B cell (primary cell): ENCODE measurements at regions not wholly inside any gene's neighbourhood (a gene's known extent, or its start where the extent isn't known, plus 50 kb on each side); places are given as distances from the start of the nearest gene placed in this dataset.

Source experiments
- ATAC-seq: fragments of 200-7000 bp; cut with Tn5 transposase; one replicate; pipeline ENCODE4 v1.10.0; 2021; ENCODE audit warnings: low read depth, mild to moderate bottlenecking, moderate number of reproducible peaks, moderate library complexity
- CTCF ChIA-PET: fragments of 350-600 bp; sonication (Branson Sonifier 250); formaldehyde crosslinking; loops from one replicate; lab custom pipeline; 2021; ENCODE audit warnings: antibody characterized with exemption, inconsistent platforms; lab: Charles Lee
- POLR2A ChIA-PET: fragments of 350-600 bp; sonication (Branson Sonifier 250); formaldehyde crosslinking; loops from one replicate; lab custom pipeline; 2021; ENCODE audit warnings: antibody characterized with exemption; lab: Charles Lee
- DNase-seq: peaks from one replicate; pipeline ENCODE4 v3.0.0; 2013
- H2AFZ ChIP-seq: 2 replicates; pipeline ENCODE4 v1.6.1; 2012; ENCODE audit warnings: mild to moderate bottlenecking, low read depth, low read length; ENCODE audit not compliant: insufficient read depth, poor library complexity, severe bottlenecking
- H3K27ac ChIP-seq, 2 donors: 1 replicate in 1 of 2; 2 replicates in 1 of 2; pipeline ENCODE4 v1.5.1; 2012 to 2013; ENCODE audit warnings: low read length in 2 of 2, mild to moderate bottlenecking in 2 of 2, moderate library complexity in 1 of 2
- H3K27me3 ChIP-seq, 4 experiments: fragments of 200-600 bp in 1 of 4; sonication (generic) in 1 of 4; replicated peaks in 1 of 4; 1 replicate in 2 of 4; 2 replicates in 2 of 4; pipeline versions ENCODE4 v1.6.1 to v1.7.0; 2013 to 2016; ENCODE audit warnings: low read length in 3 of 4, mild to moderate bottlenecking in 2 of 4, mixed read lengths in 1 of 4, moderate library complexity in 1 of 4; ENCODE audit not compliant: insufficient read depth in 4 of 4, control insufficient read depth in 3 of 4; ENCODE audit errors: control extremely low read depth in 1 of 4
- H3K36me3 ChIP-seq, 2 experiments: replicated peaks in 1 of 2; 1 replicate in 1 of 2; 2 replicates in 1 of 2; pipeline versions ENCODE4 v1.6.1 to v1.7.1; 2013; ENCODE audit warnings: low read length in 1 of 2; ENCODE audit not compliant: insufficient read depth in 2 of 2, control insufficient read depth in 1 of 2; ENCODE audit errors: control extremely low read depth in 1 of 2, extremely low read depth in 1 of 2
- H3K4me1 ChIP-seq, 2 donors: fragments of 200-600 bp in 1 of 2; sonication (generic) in 1 of 2; 1 replicate in 1 of 2; 2 replicates in 1 of 2; pipeline versions ENCODE4 v1.5.1 to v1.6.1; 2013 to 2017; ENCODE audit warnings: low read length in 2 of 2; ENCODE audit not compliant: control insufficient read depth in 2 of 2, insufficient read depth in 2 of 2
- H3K4me2 ChIP-seq: replicated peaks from 2 replicates; pipeline ENCODE3; 2012; ENCODE audit warnings: mild to moderate bottlenecking, low read depth, low read length; ENCODE audit not compliant: poor library complexity, severe bottlenecking
- H3K4me3 ChIP-seq, 5 experiments: fragments of 200-600 bp in 1 of 5; sonication (generic) in 1 of 5; 1 replicate in 3 of 5; 2 replicates in 2 of 5; pipeline versions ENCODE4 v1.5.1 to v1.7.0; 2011 to 2016; ENCODE audit warnings: low read length in 4 of 5, mild to moderate bottlenecking in 4 of 5, low read depth in 2 of 5, control low read depth in 1 of 5, moderate library complexity in 1 of 5; ENCODE audit not compliant: insufficient read depth in 1 of 5; ENCODE audit errors: control extremely low read depth in 1 of 5, extremely low read depth in 1 of 5
- H3K79me2 ChIP-seq: fragments of 200-600 bp; sonication (generic); one replicate; pipeline ENCODE4 v1.6.0; 2016; ENCODE audit warnings: low read length; ENCODE audit not compliant: control insufficient read depth, insufficient read depth
- H3K9ac ChIP-seq: fragments of 200-600 bp; sonication (generic); 2 replicates; pipeline ENCODE4 v1.6.1; 2017; ENCODE audit warnings: mild to moderate bottlenecking, low read length, moderate library complexity
- H3K9me3 ChIP-seq, 3 donors: one replicate each; pipeline versions ENCODE4 v1.6.1 to v1.7.1; 2013; ENCODE audit warnings: low read length in 2 of 3; ENCODE audit not compliant: control insufficient read depth in 2 of 3, insufficient read depth in 1 of 3; ENCODE audit errors: control extremely low read depth in 1 of 3
- H4K20me1 ChIP-seq: 2 replicates; pipeline ENCODE4 v1.6.0; 2012; ENCODE audit warnings: mild to moderate bottlenecking, low read length; ENCODE audit not compliant: insufficient read depth, control insufficient read depth, poor library complexity, severe bottlenecking
- H3K27ac Mint-ChIP-seq: one replicate; pipeline ENCODE4 v1.8.0; 2021; ENCODE audit warnings: mixed read lengths
- H3K27me3 Mint-ChIP-seq: one replicate; pipeline ENCODE4 v1.8.0; 2021; ENCODE audit warnings: mixed read lengths
- H3K4me1 Mint-ChIP-seq: one replicate; pipeline ENCODE4 v1.8.0; 2021; ENCODE audit warnings: mixed read lengths
- H3K4me3 Mint-ChIP-seq: one replicate; pipeline ENCODE4 v1.8.0; 2021; ENCODE audit warnings: mixed read lengths
- H3K9me3 Mint-ChIP-seq: one replicate; pipeline ENCODE4 v1.8.0; 2022; ENCODE audit warnings: mixed read lengths; ENCODE audit not compliant: insufficient read depth
- CTCF ChIP-seq: fragments of 200-600 bp; IDR thresholded peaks from one replicate; pipeline ENCODE4 v1.8.0; 2022; ENCODE audit warnings: antibody characterized with exemption, mild to moderate bottlenecking
- EZH2 ChIP-seq: IDR thresholded peaks from 2 replicates; pipeline ENCODE4 v1.6.1; 2012; ENCODE audit warnings: borderline replicate concordance, low read depth, mild to moderate bottlenecking, moderate library complexity, low read length; ENCODE audit not compliant: insufficient read depth, poor library complexity, severe bottlenecking
- WGBS: methylation state at CpG from one replicate; pipeline ENCODE4 v1.1.5; 2013; ENCODE audit warnings: missing lambda C conversion rate; ENCODE audit not compliant: insufficient coverage; 5-methylcytosine and 5-hydroxymethylcytosine counted together
- intact Hi-C: fragments of 100-400 bp; cut with micrococcal nuclease; formaldehyde crosslinking; loops from one replicate; pipeline ENCODE4 v1.10.0; 2022

DNA sequence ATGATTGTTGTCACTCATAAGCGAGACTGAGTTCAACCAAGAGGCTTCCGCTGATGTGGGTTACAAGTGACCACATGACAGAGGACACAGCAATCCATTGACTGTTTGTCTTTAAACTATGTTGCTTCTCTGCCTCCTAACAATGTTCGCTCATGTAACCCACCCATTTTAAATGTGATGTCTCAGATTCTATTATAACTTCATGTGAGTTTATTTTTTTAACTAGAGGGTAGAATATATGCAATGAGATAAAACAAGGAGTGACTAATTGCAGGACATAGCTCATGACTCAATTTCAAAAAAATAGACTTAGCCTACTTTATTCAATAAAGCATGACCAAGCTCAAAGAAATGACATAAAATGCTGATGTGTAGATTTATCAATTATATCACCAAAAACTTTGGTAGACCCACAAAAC lies 119.2 kb upstream of the SASH1 start:
- ChIA-PET CTCF (no interaction called here), POLR2A (no interaction called here)
- H3K79me2 ChIP-seq, result no peaks in the 10 kb centered on the region
- Mint-ChIP-seq H3K27me3 (peaks cover 20% of the 10 kb centered on the region), H3K4me3 (no peak overlapping the region), H3K27ac (no peak overlapping the region), H3K9me3 (no peaks in the 10 kb centered on the region), H3K4me1 (no peaks in the 10 kb centered on the region)
- no peaks in the 10 kb centered on the region for H4K20me1 ChIP-seq
- DNase-seq, result no peak
- WGBS, result 93% methylated on average over 2 of the region's 3 CpGs
- no peak overlapping the region for H3K27ac ChIP-seq
- peaks cover 0 to 6% (median 0%) of the 10 kb centered on the region in 4 experiments for H3K27me3 ChIP-seq
- no peaks in the 10 kb centered on the region for H3K4me1 ChIP-seq
- TF ChIP-seq EZH2 (no peak), CTCF (no peak)
- no peak for ATAC-seq
- no peaks in the 10 kb centered on the region for H3K36me3 ChIP-seq
- H3K9me3 ChIP-seq, result no peaks in the 10 kb centered on the region
- no peak overlapping the region for H3K4me2 ChIP-seq
- intact Hi-C loops, result no loop called here
- H2AFZ ChIP-seq, result no peak overlapping the region
- no peak overlapping the region for H3K9ac ChIP-seq
- no peak overlapping the region for H3K4me3 ChIP-seq

GRCh38 chr6:148225871-148226270 lies 116.8 kb upstream of the SASH1 start:
- Histone ChIP-seq H3K4me1 (no peaks in the 10 kb centered on the region), H2AFZ (no peak overlapping the region), H3K27ac (no peak overlapping the region), H3K4me3 (no peak overlapping the region), H4K20me1 (no peaks in the 10 kb centered on the region), H3K27me3 (peaks cover 0 to 3% (median 0%) of the 10 kb centered on the region in 4 experiments), H3K4me2 (no peak overlapping the region), H3K9ac (no peak overlapping the region), H3K9me3 (no peaks in the 10 kb centered on the region), H3K79me2 (no peaks in the 10 kb centered on the region), H3K36me3 (no peaks in the 10 kb centered on the region)
- ATAC-seq, result no peak
- ChIA-PET CTCF (no interaction called here), POLR2A (no interaction called here)
- H3K27me3 Mint-ChIP-seq, result peaks cover 9% of the 10 kb centered on the region
- no peak overlapping the region for H3K4me3 Mint-ChIP-seq
- intact Hi-C loops, result no loop called here
- H3K9me3 Mint-ChIP-seq, result no peaks in the 10 kb centered on the region
- DNase-seq, result no peak
- H3K27ac Mint-ChIP-seq, result no peak overlapping the region
- H3K4me1 Mint-ChIP-seq, result no peaks in the 10 kb centered on the region
- no peak for TF ChIP-seq EZH2
- TF ChIP-seq CTCF, result no peak
